ENCODE measurements at regions not wholly inside any gene's neighbourhood (a gene's known extent, or its start where the extent isn't known, plus 50 kb on each side); places are given as distances from the start of the nearest gene placed in this dataset.

- H4K5ac ChIP-seq (ENCODE audit: insufficient read length, low read depth, low read length): no peak overlapping the region
- H2AK5ac ChIP-seq (ENCODE audit: low read depth, low read length): no peak overlapping the region
- ChIA-PET CTCF (ENCODE audit: partially characterized antibody) (interaction anchor here (0.7 to 1.1 kb wide), 4 partner anchors 9 to 61 kb away, joined by 3 read pairs; no protein-coding TSS in a partner anchor), POLR2A (ENCODE audit: partially characterized antibody) (interaction anchor here (0.6 kb wide), 1 partner anchor 513 kb away, joined by 3 read pairs; no protein-coding TSS in a partner anchor)
- H3K56ac ChIP-seq (replicated peaks; ENCODE audit: insufficient read length, low read depth, low read length): no peak overlapping the region
- no peak overlapping the region for H3K18ac ChIP-seq (ENCODE audit: extremely low read depth, low read length)
- no peak overlapping the region for H3K4me2 ChIP-seq (ENCODE audit: insufficient read depth in 1 of 2, low read depth in 2 of 2, low read length in 2 of 2)
- no peak overlapping the region for H3K27ac ChIP-seq (ENCODE audit: low read depth, low read length)
- H2AFZ ChIP-seq (ENCODE audit: low read length): no peak overlapping the region
- H2BK12ac ChIP-seq (ENCODE audit: low read depth, low read length): no peak overlapping the region
- H3K79me1 ChIP-seq (ENCODE audit: low read depth, low read length): no peaks in the 10 kb centered on the region
- WGBS, 2 experiments (ENCODE audit: extremely low coverage in 1 of 2, insufficient coverage in 1 of 2, insufficient read length in 1 of 2, insufficient replicate concordance in 2 of 2, low coverage in 1 of 2, low lambda C conversion rate in 2 of 2, missing lambda C conversion rate in 1 of 2): 92% methylated on average over 1 of the region's 1 CpG; no CpG with 5 or more reads in 1 of the 2 experiments
- DNase-seq (ENCODE audit: low read depth in 1 of 2, low spot score in 2 of 2) (no peak), FAIRE-seq (no peak)
- no peaks in the 10 kb centered on the region for H3K27me3 ChIP-seq (replicated peaks in 1 of 4; ENCODE audit: control insufficient read depth in 3 of 4, extremely low read depth in 1 of 4, insufficient read depth in 3 of 4, low read length in 3 of 4)
- no peak overlapping the region for H3K9ac ChIP-seq (replicated peaks in 1 of 4; ENCODE audit: extremely low read depth in 1 of 4, low read depth in 3 of 4, low read length in 3 of 4)
- H2BK20ac ChIP-seq (ENCODE audit: low read length): no peak overlapping the region
- no peaks in the 10 kb centered on the region for H4K20me1 ChIP-seq (replicated peaks in 1 of 2; ENCODE audit: control insufficient read depth in 1 of 2, insufficient read depth in 2 of 2, low read length in 2 of 2)
- H3K9me3 ChIP-seq (ENCODE audit: insufficient read depth in 2 of 2, low read depth in 1 of 2, low read length in 1 of 2): no peaks in the 10 kb centered on the region
- H2BK15ac ChIP-seq (ENCODE audit: low read length): no peak overlapping the region
- no peak overlapping the region for H3K14ac ChIP-seq (ENCODE audit: insufficient read length)
- no peaks in the 10 kb centered on the region for H3K36me3 ChIP-seq (ENCODE audit: control insufficient read depth in 2 of 4, insufficient read depth in 4 of 4, low read length in 3 of 4)
- no peak overlapping the region for H2BK5ac ChIP-seq (ENCODE audit: low read depth, low read length)
- H2BK120ac ChIP-seq (replicated peaks; ENCODE audit: low read depth, low read length): no peak overlapping the region
- no peak overlapping the region for H4K91ac ChIP-seq (replicated peaks; ENCODE audit: insufficient read length, low read length)
- H4K8ac ChIP-seq (ENCODE audit: extremely low read depth, insufficient read depth, low read length): no peak overlapping the region
- no peaks in the 10 kb centered on the region for H3K79me2 ChIP-seq (ENCODE audit: control insufficient read depth in 1 of 2, insufficient read depth in 2 of 2, low read length in 2 of 2)
- H3K4me1 ChIP-seq (replicated peaks in 1 of 4; ENCODE audit: control insufficient read depth in 3 of 4, insufficient read depth in 4 of 4, low read length in 3 of 4): no peaks in the 10 kb centered on the region
- no peak overlapping the region for H3K4me3 ChIP-seq (ENCODE audit: extremely low read depth in 1 of 4, insufficient read depth in 2 of 4, low read depth in 3 of 4, low read length in 4 of 4)
- no peak overlapping the region for H3K23ac ChIP-seq (ENCODE audit: insufficient read length)
- no peak overlapping the region for H3K4ac ChIP-seq (replicated peaks; ENCODE audit: insufficient read length, low read depth, low read length)
- H3K23me2 ChIP-seq (ENCODE audit: low read depth, low read length): no peaks in the 10 kb centered on the region
- TF ChIP-seq POLR2A (IDR thresholded peaks at IDR 0.05; ENCODE audit: control extremely low read depth in 1 of 2, low read depth in 2 of 2, low read length in 2 of 2) (no peak), KDM4A (IDR thresholded peaks at IDR 0.05; ENCODE audit: low read depth, low read length, severe bottlenecking) (no peak), CTBP2 (IDR thresholded peaks at IDR 0.05; ENCODE audit: borderline replicate concordance, insufficient read depth, insufficient read length, low read length) (no peak), RBBP5 (IDR thresholded peaks at IDR 0.05; ENCODE audit: borderline replicate concordance, low read depth, low read length) (no peak), MAX (IDR thresholded peaks at IDR 0.05) (no peak), TEAD4 (IDR thresholded peaks at IDR 0.05; ENCODE audit: low read depth, low read length) (no peak), RAD21 (IDR thresholded peaks at IDR 0.05 in 1 of 2, conservative IDR thresholded peaks at IDR 0.05 in 1 of 2; ENCODE audit: low read depth in 2 of 2, low read length in 2 of 2) (no peak), SIN3A (conservative IDR thresholded peaks at IDR 0.05 in 1 of 2, IDR thresholded peaks at IDR 0.05 in 1 of 2; ENCODE audit: low read depth in 1 of 2, low read length in 2 of 2) (no peak), BCL11A (IDR thresholded peaks at IDR 0.05; ENCODE audit: low read depth in 2 of 2, low read length in 2 of 2) (no peak), EP300 (IDR thresholded peaks at IDR 0.05; ENCODE audit: borderline replicate concordance in 1 of 2, low read depth in 2 of 2, low read length in 2 of 2) (no peak)
- TF ChIP-seq, protein P1, sequence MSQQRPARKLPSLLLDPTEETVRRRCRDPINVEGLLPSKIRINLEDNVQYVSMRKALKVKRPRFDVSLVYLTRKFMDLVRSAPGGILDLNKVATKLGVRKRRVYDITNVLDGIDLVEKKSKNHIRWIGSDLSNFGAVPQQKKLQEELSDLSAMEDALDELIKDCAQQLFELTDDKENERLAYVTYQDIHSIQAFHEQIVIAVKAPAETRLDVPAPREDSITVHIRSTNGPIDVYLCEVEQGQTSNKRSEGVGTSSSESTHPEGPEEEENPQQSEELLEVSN (IDR thresholded peaks at IDR 0.05): no peak
Observed at GRCh38 chr3:117463276-117464115, 753.9 kb downstream of the TUSC7 start.
